Large intestine (tissue), 3 donors: ENCODE measurements at regions not wholly inside any gene's neighbourhood (a gene's known extent, or its start where the extent isn't known, plus 50 kb on each side); places are given as distances from the start of the nearest gene placed in this dataset.
"Not testable (repeated sequence)": the region's sequence is repeated elsewhere in the genome, so short reads cannot be mapped to it uniquely, and the experiment has no call there.

Experiments used
- DNase-seq, 2 donors: peaks; one replicate each; pipeline versions ENCODE4 v3.0.0 to v3.0.0-alpha.2; 2013
- H3K27ac ChIP-seq: one replicate; pipeline ENCODE4 v1.5.1; 2013; ENCODE audit warnings: low read length
- H3K27me3 ChIP-seq: 2 replicates; pipeline ENCODE4 v1.6.1; 2013; ENCODE audit warnings: low read length; ENCODE audit not compliant: control insufficient read depth, insufficient read depth
- H3K36me3 ChIP-seq: 2 replicates; pipeline ENCODE4 v1.6.1; 2013; ENCODE audit warnings: low read length; ENCODE audit not compliant: control insufficient read depth, insufficient read depth
- H3K4me1 ChIP-seq: one replicate; pipeline ENCODE4 v1.6.1; 2013; ENCODE audit warnings: low read length; ENCODE audit not compliant: control insufficient read depth, insufficient read depth
- H3K4me3 ChIP-seq: one replicate; pipeline ENCODE4 v1.5.1; 2013; ENCODE audit warnings: low read length
- H3K9me3 ChIP-seq: one replicate; pipeline ENCODE4 v1.6.1; 2013; ENCODE audit warnings: mild to moderate bottlenecking, low read depth, low read length, moderate library complexity; ENCODE audit not compliant: control insufficient read depth
- WGBS: methylation state at CpG from one replicate; pipeline ENCODE4 v1.1.5; 2013; ENCODE audit warnings: low lambda C conversion rate; ENCODE audit not compliant: insufficient coverage; 5-methylcytosine and 5-hydroxymethylcytosine counted together

DNA sequence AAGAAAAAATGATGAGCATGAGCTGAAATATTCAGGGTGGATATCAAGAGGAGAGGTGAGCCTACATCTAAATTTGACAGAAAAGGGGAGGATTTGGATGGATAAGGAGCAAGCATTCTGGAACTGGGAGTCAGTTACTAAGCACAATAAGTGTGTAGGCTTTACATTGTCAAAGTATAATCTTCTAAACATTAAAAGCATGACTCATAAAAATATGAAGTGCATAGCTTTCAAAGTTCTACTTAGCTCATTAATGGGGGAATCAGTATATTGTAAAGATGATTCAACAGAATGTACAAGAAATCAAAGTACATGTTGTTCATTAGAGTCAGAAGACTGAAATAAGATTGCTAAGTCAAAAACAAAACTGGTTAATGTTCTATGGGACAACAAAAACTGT lies 248.0 kb upstream of the GAS1 start:
- no peaks in the 10 kb centered on the region for H3K9me3 ChIP-seq
- no peak for DNase-seq
- H3K27me3 ChIP-seq = peaks cover 8% of the 10 kb centered on the region
- H3K4me1 ChIP-seq = no peaks in the 10 kb centered on the region
- H3K36me3 ChIP-seq = no peaks in the 10 kb centered on the region
- H3K27ac ChIP-seq = no peak overlapping the region
- H3K4me3 ChIP-seq = no peak overlapping the region

DNA sequence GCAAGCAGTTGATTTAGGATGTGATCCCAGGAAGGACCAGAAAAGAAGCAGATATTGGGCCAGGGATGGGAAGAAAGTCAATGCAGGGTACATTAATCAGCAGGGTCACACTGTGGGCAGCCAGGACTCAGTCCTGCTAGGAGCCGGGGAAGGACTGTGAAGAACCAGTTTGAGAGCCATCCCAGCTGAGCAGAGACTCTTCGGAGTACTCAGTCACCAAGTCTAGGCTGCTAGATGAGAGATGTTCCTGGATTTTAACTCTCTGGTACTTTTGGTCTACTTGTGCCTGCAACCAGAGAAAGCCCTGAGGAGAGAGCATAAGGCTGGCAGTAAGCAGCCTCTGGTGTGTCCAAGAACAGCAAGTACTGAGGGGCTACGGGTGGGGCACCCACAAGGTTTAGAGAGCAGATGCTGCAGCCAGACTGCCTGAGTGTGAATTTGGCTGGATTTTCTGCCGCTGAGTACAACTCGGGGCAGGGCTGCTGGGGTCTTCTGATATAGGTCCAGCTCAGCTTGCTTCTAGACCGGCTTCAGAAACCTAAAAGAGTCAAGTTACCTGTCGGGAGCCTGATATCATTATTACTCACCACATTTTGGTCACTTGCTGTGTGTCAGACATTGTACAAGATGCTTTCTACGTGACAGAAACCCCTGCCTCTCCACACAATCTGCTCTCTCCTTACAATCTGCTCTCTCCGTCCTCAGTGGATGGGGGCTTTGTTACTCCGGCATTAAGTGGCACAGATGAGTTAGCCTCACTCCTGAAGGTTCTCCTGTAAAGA lies 250.2 kb upstream of the GAS1 start:
- Histone ChIP-seq H3K9me3 (no peaks in the 10 kb centered on the region), H3K27me3 (peaks cover 8% of the 10 kb centered on the region), H3K4me3 (no peak overlapping the region), H3K27ac (no peak overlapping the region), H3K4me1 (no peaks in the 10 kb centered on the region), H3K36me3 (no peaks in the 10 kb centered on the region)
- whole genome bisulfite sequencing = no CpG with 5 or more reads among the region's 10 CpGs
- DNase-seq = no peak

DNA sequence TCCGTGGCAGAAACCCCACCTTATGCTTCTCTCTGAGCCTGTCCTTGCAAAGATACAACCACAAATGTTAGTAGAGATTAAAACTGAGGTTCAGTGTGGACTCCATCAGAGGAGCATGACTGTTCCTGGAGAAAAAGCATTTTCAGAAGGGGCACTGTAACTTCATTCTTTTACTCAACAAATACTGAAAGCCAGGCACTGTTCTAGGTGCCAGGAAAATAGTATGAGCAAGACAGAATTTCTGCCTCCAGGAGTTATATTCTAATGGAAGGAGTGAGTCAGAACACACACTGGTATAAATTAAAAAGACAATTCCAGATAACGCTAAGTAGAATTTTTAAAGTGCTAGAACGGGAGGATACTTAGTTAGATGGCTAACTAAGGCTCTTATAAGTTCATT lies 251.4 kb upstream of the GAS1 start:
- Histone ChIP-seq H3K4me1 (no peaks in the 10 kb centered on the region), H3K27me3 (peaks cover 8% of the 10 kb centered on the region), H3K4me3 (no peak overlapping the region), H3K36me3 (no peaks in the 10 kb centered on the region), H3K9me3 (no peaks in the 10 kb centered on the region), H3K27ac (no peak overlapping the region)
- DNase-seq = no peak
- WGBS = no CpG with 5 or more reads among the region's 3 CpGs

DNA sequence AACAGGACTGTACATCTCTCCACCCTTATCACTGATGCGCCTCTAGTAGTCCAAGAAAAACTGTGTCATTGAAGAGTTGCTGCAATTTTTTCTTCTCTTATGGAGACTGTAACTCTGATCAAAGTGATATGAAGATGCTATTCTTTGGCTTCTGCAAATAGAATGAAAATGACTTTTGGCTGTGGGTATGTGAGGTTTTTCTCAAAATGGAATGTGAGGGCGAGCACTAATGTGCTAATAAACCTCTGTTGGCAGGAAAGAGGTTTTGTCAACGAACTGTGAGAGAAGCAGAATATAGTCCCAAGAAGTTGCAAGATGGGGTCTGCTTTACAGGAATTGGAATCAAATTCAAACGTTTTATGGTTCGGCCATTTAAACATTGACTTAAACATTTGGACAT lies 252.0 kb upstream of the GAS1 start:
- Histone ChIP-seq H3K4me3 (no peak overlapping the region), H3K36me3 (no peaks in the 10 kb centered on the region), H3K4me1 (no peaks in the 10 kb centered on the region), H3K27me3 (peaks cover 8% of the 10 kb centered on the region), H3K27ac (no peak overlapping the region), H3K9me3 (no peaks in the 10 kb centered on the region)
- no peak for DNase-seq
- 72% methylated on average over 3 of the region's 5 CpGs for WGBS

DNA sequence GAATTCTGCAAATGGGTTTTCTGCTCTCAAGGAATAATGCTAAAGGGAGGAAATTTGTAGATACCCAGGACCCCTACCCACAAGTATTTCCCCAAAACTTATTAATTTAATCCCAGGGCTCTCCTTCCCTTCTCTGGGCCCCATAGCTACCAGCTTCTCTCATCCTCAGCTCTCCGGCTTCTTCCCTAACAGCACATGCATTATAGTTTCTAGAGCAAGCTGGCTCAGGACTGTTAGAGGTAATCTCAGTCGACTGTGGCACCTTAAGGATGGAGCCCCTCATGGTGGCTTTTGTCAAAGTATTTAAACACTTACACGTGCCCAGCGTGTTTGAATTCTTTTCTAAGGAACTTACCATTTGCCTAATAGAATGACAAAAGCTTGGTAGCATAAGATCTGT lies 252.5 kb upstream of the GAS1 start:
- no CpG with 5 or more reads among the region's 4 CpGs for WGBS
- H3K27ac ChIP-seq = no peak overlapping the region
- H3K36me3 ChIP-seq = no peaks in the 10 kb centered on the region
- H3K4me3 ChIP-seq = no peak overlapping the region
- H3K27me3 ChIP-seq = peaks cover 7% of the 10 kb centered on the region
- DNase-seq = no peak
- H3K9me3 ChIP-seq = no peaks in the 10 kb centered on the region
- no peaks in the 10 kb centered on the region for H3K4me1 ChIP-seq

DNA sequence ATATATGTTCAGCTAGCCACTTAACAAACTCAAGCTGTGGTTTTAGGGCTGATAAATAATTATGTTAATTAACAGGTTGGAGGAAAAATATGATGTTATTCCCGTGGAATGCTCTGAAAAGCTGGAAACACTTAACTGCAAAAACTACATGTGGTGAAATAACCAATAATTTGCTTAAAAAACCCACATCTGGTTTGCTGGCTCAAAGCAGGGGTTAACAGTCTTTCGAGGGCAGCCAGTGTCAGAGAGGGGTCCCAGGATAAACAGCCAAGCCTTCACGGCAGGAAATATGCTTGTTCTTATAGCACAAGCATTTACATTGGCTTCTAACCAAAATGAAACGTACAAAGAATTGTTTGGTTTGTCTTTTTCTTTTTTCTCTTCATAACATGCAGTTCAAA lies 254.0 kb upstream of the GAS1 start:
- H3K36me3 ChIP-seq = no peaks in the 10 kb centered on the region
- DNase-seq = peak in 1 of 2 donors; percentile 29
- H3K9me3 ChIP-seq = no peaks in the 10 kb centered on the region
- no peaks in the 10 kb centered on the region for H3K4me1 ChIP-seq
- H3K27ac ChIP-seq = no peak overlapping the region
- peaks cover 7% of the 10 kb centered on the region for H3K27me3 ChIP-seq
- H3K4me3 ChIP-seq = no peak overlapping the region
- WGBS = 49% methylated on average over 3 of the region's 4 CpGs

DNA sequence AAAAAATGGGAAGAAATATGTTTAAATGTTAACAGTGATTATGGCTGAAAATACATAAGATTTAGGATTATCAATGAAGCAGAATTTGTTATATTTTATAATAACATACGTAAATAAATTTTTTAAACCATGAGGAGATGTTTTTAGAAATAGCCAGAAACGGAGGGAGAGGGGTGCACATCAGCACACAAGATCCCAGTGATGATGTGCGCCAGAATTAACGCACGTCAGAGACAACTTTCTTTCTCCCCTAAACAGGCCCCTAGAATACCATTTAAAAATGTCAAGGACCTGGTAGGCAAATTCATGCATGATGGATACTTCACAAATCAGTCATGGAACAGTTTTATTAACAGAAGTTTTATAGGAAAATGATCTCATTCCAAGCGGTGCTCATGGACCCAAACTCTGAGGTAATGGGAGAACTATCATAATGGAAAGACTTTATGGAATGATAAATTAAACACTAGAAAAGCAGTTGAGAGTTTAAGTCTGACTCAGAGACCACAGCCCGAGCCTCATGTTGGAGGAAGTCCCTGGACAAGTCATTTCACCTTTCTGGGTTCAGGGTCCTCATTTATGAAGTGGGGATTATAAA lies 258.9 kb upstream of the GAS1 start:
- H3K9me3 ChIP-seq = no peaks in the 10 kb centered on the region
- H3K27ac ChIP-seq = no peak overlapping the region
- no peak for DNase-seq
- 87% methylated on average over 1 of the region's 7 CpGs for WGBS
- H3K36me3 ChIP-seq = no peaks in the 10 kb centered on the region
- no peaks in the 10 kb centered on the region for H3K4me1 ChIP-seq
- no peaks in the 10 kb centered on the region for H3K27me3 ChIP-seq
- H3K4me3 ChIP-seq = no peak overlapping the region

DNA sequence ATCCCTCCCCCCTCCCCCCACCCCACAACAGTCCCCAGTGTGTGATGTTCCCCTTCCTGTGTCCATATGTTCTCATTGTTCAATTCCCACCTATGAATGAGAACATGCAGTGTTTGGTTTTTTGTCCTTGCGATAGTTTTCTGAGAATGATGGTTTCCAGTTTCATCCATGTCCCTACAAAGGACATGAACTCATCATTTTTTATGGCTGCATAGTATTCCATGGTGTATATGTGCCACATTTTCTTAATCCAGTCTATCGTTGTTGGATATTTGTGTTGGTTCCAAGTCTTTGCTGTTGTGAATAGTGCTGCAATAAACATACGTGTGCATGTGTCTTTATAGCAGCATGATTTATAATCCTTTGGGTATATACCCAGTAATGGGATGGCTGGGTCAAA lies 263.4 kb upstream of the GAS1 start:
- not testable (repeated sequence) for H3K9me3 ChIP-seq, H3K27me3 ChIP-seq, H3K36me3 ChIP-seq, H3K4me1 ChIP-seq, H3K27ac ChIP-seq, DNase-seq, H3K4me3 ChIP-seq
- no CpG with 5 or more reads among the region's 3 CpGs for WGBS

DNA sequence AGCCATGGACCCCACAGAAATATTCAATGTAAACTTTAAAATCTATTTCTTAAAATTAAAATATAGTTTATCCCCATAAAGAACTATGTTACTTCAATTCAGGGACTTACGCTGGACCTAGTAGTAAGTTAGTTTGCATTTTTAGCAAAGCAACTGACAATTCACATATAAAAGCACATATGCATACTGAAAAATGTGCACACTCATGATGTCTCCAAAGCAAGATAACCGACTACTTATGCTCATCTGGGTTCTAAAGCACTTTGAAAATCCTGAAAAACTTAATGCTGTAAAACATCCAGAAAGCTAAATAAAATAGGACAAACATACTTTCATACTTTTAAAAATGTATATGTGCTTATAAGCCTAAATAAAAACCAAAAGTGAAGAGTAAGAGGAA lies 264.4 kb upstream of the GAS1 start:
- no peak for DNase-seq
- no CpG with 5 or more reads among the region's 2 CpGs for WGBS
- H3K4me3 ChIP-seq = no peak overlapping the region
- no peak overlapping the region for H3K27ac ChIP-seq
- H3K36me3 ChIP-seq = no peaks in the 10 kb centered on the region
- H3K27me3 ChIP-seq = no peaks in the 10 kb centered on the region
- H3K4me1 ChIP-seq = no peaks in the 10 kb centered on the region
- H3K9me3 ChIP-seq = no peaks in the 10 kb centered on the region

DNA sequence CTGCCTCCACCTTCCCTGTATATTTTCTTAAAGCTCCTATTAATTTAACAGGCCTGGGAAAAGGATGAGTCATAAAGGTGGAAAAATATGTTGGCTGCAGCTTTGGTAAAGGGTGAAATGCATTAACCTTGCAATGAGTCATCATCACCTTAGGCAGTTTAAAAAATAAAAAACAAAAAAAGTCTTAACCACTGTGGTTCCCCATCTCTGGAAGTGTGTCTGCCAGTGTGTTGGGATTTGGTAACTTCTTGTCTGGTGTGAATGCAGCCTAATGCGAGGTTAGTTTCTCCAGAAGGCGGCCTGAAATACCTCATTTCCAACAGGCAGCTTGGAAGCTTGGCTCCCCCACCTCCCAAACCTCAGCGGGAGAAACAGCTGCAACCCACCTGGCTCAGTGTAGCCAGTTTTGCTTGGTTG lies 265.3 kb upstream of the GAS1 start:
- Histone ChIP-seq H3K27me3 (peaks cover 3% of the 10 kb centered on the region), H3K9me3 (no peaks in the 10 kb centered on the region), H3K27ac (no peak overlapping the region), H3K36me3 (no peaks in the 10 kb centered on the region), H3K4me3 (no peak overlapping the region), H3K4me1 (no peaks in the 10 kb centered on the region)
- no peak for DNase-seq
- no CpG with 5 or more reads among the region's 3 CpGs for WGBS

DNA sequence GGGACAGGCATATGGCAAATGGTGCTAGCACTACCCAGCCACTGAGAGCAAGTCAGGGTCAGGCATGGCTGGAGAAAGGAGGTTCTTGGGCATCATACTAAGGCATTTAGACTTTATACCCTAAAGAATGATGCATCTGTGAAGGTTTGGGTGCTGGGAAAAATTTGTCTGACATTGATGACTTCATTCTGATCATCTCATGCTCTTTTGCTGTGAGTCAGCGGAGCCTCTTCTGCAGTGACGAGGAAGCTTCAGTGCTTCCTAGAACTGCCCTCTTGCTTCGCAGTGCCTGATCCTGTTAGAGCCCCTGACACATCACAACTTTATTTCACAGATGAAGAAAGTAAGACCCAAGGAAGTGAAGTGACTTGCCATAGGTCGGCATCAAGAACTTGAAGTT lies 266.6 kb upstream of the GAS1 start:
- no peak for DNase-seq
- no peak overlapping the region for H3K4me3 ChIP-seq
- no peaks in the 10 kb centered on the region for H3K9me3 ChIP-seq
- H3K27me3 ChIP-seq = peaks cover 3% of the 10 kb centered on the region
- no peak overlapping the region for H3K27ac ChIP-seq
- H3K36me3 ChIP-seq = no peaks in the 10 kb centered on the region
- H3K4me1 ChIP-seq = no peaks in the 10 kb centered on the region
- 100% methylated on average over 1 of the region's 4 CpGs for whole genome bisulfite sequencing
